DOHH2 (cell line): ENCODE measurements at regions not wholly inside any gene's neighbourhood (a gene's known extent, or its start where the extent isn't known, plus 50 kb on each side); places are given as distances from the start of the nearest gene placed in this dataset.

ENCODE experiments used
- EZH2phosphoT487 ChIP-seq: fragments of 200-600 bp; sonication (generic); IDR thresholded peaks from 2 replicates; pipeline ENCODE4 v1.6.1; 2017; ENCODE audit warnings: borderline replicate concordance, mild to moderate bottlenecking, antibody characterized with exemption, low read length, moderate library complexity, mixed read lengths
- TF ChIP-seq, protein P1 (sequence below): fragments of 200-600 bp; sonication (generic); IDR thresholded peaks from one replicate; pipeline ENCODE4 v1.5.1; 2014; ENCODE audit warnings: antibody characterized with exemption, mild to moderate bottlenecking, low read depth, low read length; ENCODE audit not compliant: poor library complexity, severe bottlenecking

DNA sequence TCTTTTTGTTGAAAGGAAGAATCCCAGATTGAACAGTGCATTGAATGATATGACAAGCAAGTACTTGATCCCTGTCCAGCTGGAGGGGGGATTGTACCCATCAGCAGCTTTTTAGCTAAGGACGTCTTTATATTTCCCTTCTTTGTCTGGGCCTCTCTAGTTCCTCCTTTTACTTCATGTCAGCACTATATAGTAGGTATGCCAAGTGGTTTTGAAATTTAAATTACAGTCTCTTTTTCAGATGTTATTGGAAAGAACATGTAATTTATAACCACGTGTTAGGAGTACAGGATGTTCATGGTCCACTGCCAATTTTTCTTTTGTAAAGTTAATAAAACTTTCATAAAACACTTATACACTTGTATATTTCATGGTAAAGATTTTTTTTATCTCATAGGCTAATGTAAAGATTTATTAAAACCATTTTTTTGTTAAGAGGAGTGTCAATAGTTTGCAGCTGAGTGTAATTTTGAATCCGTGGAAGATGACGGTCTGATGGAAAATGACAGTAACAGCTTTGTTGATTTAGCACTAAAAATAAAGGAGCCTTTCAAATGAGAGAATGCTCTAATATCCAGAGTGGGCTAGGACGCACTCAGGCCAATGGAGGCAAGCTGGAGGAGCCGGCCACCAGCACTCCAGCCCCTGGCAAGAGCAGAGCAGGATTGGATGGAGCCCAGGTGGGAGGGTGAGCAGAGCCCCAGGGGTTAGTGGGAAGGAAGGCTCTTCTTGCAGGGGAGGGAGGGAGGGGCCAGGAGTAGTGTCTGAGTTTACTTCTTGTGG is 488.3 kb downstream of the INSC start:
- TF ChIP-seq, protein P1, sequence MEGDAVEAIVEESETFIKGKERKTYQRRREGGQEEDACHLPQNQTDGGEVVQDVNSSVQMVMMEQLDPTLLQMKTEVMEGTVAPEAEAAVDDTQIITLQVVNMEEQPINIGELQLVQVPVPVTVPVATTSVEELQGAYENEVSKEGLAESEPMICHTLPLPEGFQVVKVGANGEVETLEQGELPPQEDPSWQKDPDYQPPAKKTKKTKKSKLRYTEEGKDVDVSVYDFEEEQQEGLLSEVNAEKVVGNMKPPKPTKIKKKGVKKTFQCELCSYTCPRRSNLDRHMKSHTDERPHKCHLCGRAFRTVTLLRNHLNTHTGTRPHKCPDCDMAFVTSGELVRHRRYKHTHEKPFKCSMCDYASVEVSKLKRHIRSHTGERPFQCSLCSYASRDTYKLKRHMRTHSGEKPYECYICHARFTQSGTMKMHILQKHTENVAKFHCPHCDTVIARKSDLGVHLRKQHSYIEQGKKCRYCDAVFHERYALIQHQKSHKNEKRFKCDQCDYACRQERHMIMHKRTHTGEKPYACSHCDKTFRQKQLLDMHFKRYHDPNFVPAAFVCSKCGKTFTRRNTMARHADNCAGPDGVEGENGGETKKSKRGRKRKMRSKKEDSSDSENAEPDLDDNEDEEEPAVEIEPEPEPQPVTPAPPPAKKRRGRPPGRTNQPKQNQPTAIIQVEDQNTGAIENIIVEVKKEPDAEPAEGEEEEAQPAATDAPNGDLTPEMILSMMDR, result no peak
- TF ChIP-seq EZH2phosphoT487, result no peak
